Right forelimb (tissue), 1 donor: ENCODE measurements at regions not wholly inside any gene's neighbourhood (a gene's known extent, or its start where the extent isn't known, plus 50 kb on each side); places are given as distances from the start of the nearest gene placed in this dataset.

ENCODE experiments used
- DNase-seq: peaks from one replicate; pipeline ENCODE4 v3.0.0-alpha.2; 2018

GRCh38 chr1:63205776-63206175 is 116.6 kb upstream of the FOXD3 start:
- no peak for DNase-seq

GRCh38 chr1:63214553-63214952 is 107.8 kb upstream of the FOXD3 start:
- no peak for DNase-seq

- no peak for DNase-seq
These were observed 98.9 kb upstream of the FOXD3 start for GRCh38 chr1:63223426-63223825.

- DNase-seq: no peak
These were observed 91.6 kb upstream of the FOXD3 start for GRCh38 chr1:63230722-63231121.

GRCh38 chr1:63238721-63239120 is 83.6 kb upstream of the FOXD3 start:
- DNase-seq: no peak

GRCh38 chr1:63245186-63245585 is 77.2 kb upstream of the FOXD3 start:
- DNase-seq: no peak

- DNase-seq: no peak
These were observed 74.2 kb upstream of the FOXD3 start for GRCh38 chr1:63248216-63248615.

GRCh38 chr1:63255153-63255552 is 67.2 kb upstream of the FOXD3 start:
- DNase-seq: no peak

GRCh38 chr1:63261736-63262458 is 60.5 kb upstream of the FOXD3 start:
- DNase-seq: no peak

- DNase-seq: no peak
These were observed 60.0 kb upstream of the FOXD3 start for GRCh38 chr1:63262459-63262770.

- DNase-seq: no peak
These were observed 58.2 kb upstream of the FOXD3 start for GRCh38 chr1:63264161-63264560.

- DNase-seq: no peak
These were observed 55.5 kb upstream of the FOXD3 start for GRCh38 chr1:63266857-63267256.

- no peak for DNase-seq
These were observed 53.5 kb upstream of the FOXD3 start for GRCh38 chr1:63268876-63269275.

GRCh38 chr1:63269571-63269970 is 52.8 kb upstream of the FOXD3 start:
- DNase-seq: no peak
